GM12878 (cell line): ENCODE measurements at regions not wholly inside any gene's neighbourhood (a gene's known extent, or its start where the extent isn't known, plus 50 kb on each side); places are given as distances from the start of the nearest gene placed in this dataset.

Experiments used
- BMI1 ChIP-seq: fragments of 450-650 bp; IDR thresholded peaks from 2 replicates; pipeline ENCODE4 v1.6.1; 2016; ENCODE audit warnings: mild to moderate bottlenecking, moderate library complexity, borderline replicate concordance
- EP300 ChIP-seq, 2 experiments: fragments of 150-350 bp in 1 of 2; IDR thresholded peaks; 2 replicates each; pipeline ENCODE4 v1.6.1; 2011 to 2012; ENCODE audit warnings: low read depth in 2 of 2, low read length in 2 of 2, borderline replicate concordance in 1 of 2, improper control_type of control experiment in 1 of 2, inconsistent platforms in 1 of 2; ENCODE audit not compliant: control insufficient read depth in 1 of 2
- GABPA ChIP-seq: IDR thresholded peaks from 2 replicates; pipeline ENCODE4 v1.6.1; 2014; ENCODE audit warnings: antibody characterized with exemption, low read depth, mild to moderate bottlenecking, inconsistent platforms
- PBX3 ChIP-seq: IDR thresholded peaks from 2 replicates; pipeline ENCODE4 v1.6.1; 2011; ENCODE audit warnings: mild to moderate bottlenecking, low read depth, low read length, moderate library complexity; ENCODE audit not compliant: insufficient replicate concordance
- POLR2A ChIP-seq: IDR thresholded peaks from 2 replicates; pipeline ENCODE4 v1.6.1; 2011; ENCODE audit warnings: low read depth, mild to moderate bottlenecking, low read length
- RCOR1 ChIP-seq: conservative IDR thresholded peaks from 2 replicates; pipeline ENCODE4 v1.6.1; 2012; ENCODE audit warnings: low read depth, low read length, improper control_type of control experiment
- SPI1 ChIP-seq: IDR thresholded peaks from 2 replicates; pipeline ENCODE4 v1.6.1; 2011; ENCODE audit warnings: low read depth, mild to moderate bottlenecking, low read length, moderate library complexity, borderline replicate concordance; ENCODE audit not compliant: insufficient read depth
- ZBTB11 ChIP-seq: fragments of 450-650 bp; formaldehyde crosslinking; IDR thresholded peaks from 2 replicates; pipeline ENCODE4 v1.5.0; 2022; ENCODE audit warnings: mild to moderate bottlenecking, missing genetic modification characterization
- ZBTB33 ChIP-seq: fragments of 450-650 bp; IDR thresholded peaks from 2 replicates; pipeline ENCODE4 v1.6.1; 2017; ENCODE audit warnings: mild to moderate bottlenecking
- ZNF24 ChIP-seq: fragments of 450-650 bp; IDR thresholded peaks from 2 replicates; pipeline ENCODE4 v1.6.1; 2017; ENCODE audit warnings: antibody characterized with exemption, mild to moderate bottlenecking
- ZNF384 ChIP-seq: IDR thresholded peaks from 2 replicates; pipeline ENCODE4 v1.6.1; 2012; ENCODE audit warnings: low read depth, mild to moderate bottlenecking, low read length, improper control_type of control experiment, borderline replicate concordance
- TF ChIP-seq, protein P1 (sequence below), 3 experiments: IDR thresholded peaks in 2 of 3; conservative IDR thresholded peaks in 1 of 3; 2 replicates each; pipeline ENCODE4 v1.5.1; 2011; ENCODE audit warnings: low read depth in 3 of 3, low read length in 3 of 3, mild to moderate bottlenecking in 3 of 3, control low read depth in 2 of 3, moderate library complexity in 2 of 3, inconsistent platforms in 1 of 3, mixed read lengths in 1 of 3; ENCODE audit not compliant: control insufficient read depth in 2 of 3, insufficient read depth in 1 of 3; ENCODE audit errors: extremely low read depth in 1 of 3

- no peak for TF ChIP-seq SPI1
- TF ChIP-seq PBX3 = no peak
- no peak for TF ChIP-seq ZNF24
- TF ChIP-seq POLR2A = no peak
- TF ChIP-seq BMI1 = no peak
- TF ChIP-seq, protein P1, sequence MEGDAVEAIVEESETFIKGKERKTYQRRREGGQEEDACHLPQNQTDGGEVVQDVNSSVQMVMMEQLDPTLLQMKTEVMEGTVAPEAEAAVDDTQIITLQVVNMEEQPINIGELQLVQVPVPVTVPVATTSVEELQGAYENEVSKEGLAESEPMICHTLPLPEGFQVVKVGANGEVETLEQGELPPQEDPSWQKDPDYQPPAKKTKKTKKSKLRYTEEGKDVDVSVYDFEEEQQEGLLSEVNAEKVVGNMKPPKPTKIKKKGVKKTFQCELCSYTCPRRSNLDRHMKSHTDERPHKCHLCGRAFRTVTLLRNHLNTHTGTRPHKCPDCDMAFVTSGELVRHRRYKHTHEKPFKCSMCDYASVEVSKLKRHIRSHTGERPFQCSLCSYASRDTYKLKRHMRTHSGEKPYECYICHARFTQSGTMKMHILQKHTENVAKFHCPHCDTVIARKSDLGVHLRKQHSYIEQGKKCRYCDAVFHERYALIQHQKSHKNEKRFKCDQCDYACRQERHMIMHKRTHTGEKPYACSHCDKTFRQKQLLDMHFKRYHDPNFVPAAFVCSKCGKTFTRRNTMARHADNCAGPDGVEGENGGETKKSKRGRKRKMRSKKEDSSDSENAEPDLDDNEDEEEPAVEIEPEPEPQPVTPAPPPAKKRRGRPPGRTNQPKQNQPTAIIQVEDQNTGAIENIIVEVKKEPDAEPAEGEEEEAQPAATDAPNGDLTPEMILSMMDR (IDR thresholded peaks at IDR 0.05 in 2 of 3, conservative IDR thresholded peaks at IDR 0.05 in 1 of 3; ENCODE audit: control insufficient read depth in 2 of 3, extremely low read depth in 1 of 3, insufficient read depth in 1 of 3, low read depth in 3 of 3, low read length in 3 of 3) = no peak
- no peak for TF ChIP-seq ZBTB11 (CRISPR knock-in tag)
- no peak for TF ChIP-seq RCOR1
- TF ChIP-seq ZNF384 = no peak
- no peak for TF ChIP-seq ZBTB33
- no peak for TF ChIP-seq EP300 (IDR thresholded peaks at IDR 0.05; ENCODE audit: borderline replicate concordance in 1 of 2, control insufficient read depth in 1 of 2, low read depth in 2 of 2, low read length in 2 of 2)
- no peak for TF ChIP-seq GABPA
Observed at GRCh38 chr13:42728507-42729180, 52.7 kb upstream of the FAM216B start.
